H1 (cell line): ENCODE measurements at regions not wholly inside any gene's neighbourhood (a gene's known extent, or its start where the extent isn't known, plus 50 kb on each side); places are given as distances from the start of the nearest gene placed in this dataset.

ENCODE experiments used
- CTCF ChIA-PET: fragments of 300-600 bp; sonication (Branson Sonifier 250); formaldehyde crosslinking; loops from one replicate; lab custom pipeline; 2021; ENCODE audit not compliant: partially characterized antibody; lab: Charles Lee
- POLR2A ChIA-PET: fragments of 300-600 bp; sonication (Branson Sonifier 250); formaldehyde crosslinking; loops from one replicate; lab custom pipeline; 2021; ENCODE audit warnings: inconsistent platforms; ENCODE audit not compliant: partially characterized antibody; lab: Charles Lee
- DNase-seq, 2 experiments: peaks; one replicate each; pipeline versions ENCODE4 v3.0.0 to v3.0.0-alpha.2; 2010 to 2022; ENCODE audit warnings: low spot score in 2 of 2, low read depth in 1 of 2, mixed read lengths in 1 of 2
- FAIRE-seq: peaks from 2 replicates; lab custom pipeline; 2011; peaks lifted over from hg19 to GRCh38; lab: Jason Lieb, UNC
- H2AFZ ChIP-seq: 2 replicates; pipeline ENCODE4 v1.8.1; 2012; ENCODE audit warnings: low read length, inconsistent platforms
- H2AK5ac ChIP-seq: 2 replicates; pipeline ENCODE4 v1.6.1; 2013; ENCODE audit warnings: low read depth, low read length
- H2BK120ac ChIP-seq: replicated peaks from 2 replicates; pipeline ENCODE3; 2013; ENCODE audit warnings: low read depth, low read length, inconsistent platforms
- H2BK12ac ChIP-seq: 2 replicates; pipeline ENCODE4 v1.6.1; 2013; ENCODE audit warnings: low read depth, low read length
- H2BK15ac ChIP-seq: 2 replicates; pipeline ENCODE4 v1.6.1; 2013; ENCODE audit warnings: low read length
- H2BK20ac ChIP-seq: 2 replicates; pipeline ENCODE4 v1.6.1; 2013; ENCODE audit warnings: low read length
- H2BK5ac ChIP-seq: 2 replicates; pipeline ENCODE4 v1.6.1; 2013; ENCODE audit warnings: low read depth, low read length
- H3K14ac ChIP-seq: 2 replicates; pipeline ENCODE4 v1.6.1; 2013; ENCODE audit warnings: inconsistent platforms; ENCODE audit not compliant: insufficient read length
- H3K18ac ChIP-seq: 2 replicates; pipeline ENCODE4 v1.6.1; 2013; ENCODE audit warnings: low read length; ENCODE audit errors: extremely low read depth
- H3K23ac ChIP-seq: 2 replicates; pipeline ENCODE4 v1.6.1; 2013; ENCODE audit warnings: inconsistent platforms; ENCODE audit not compliant: insufficient read length
- H3K23me2 ChIP-seq: 2 replicates; pipeline ENCODE4 v1.6.1; 2013; ENCODE audit warnings: low read depth, low read length
- H3K27ac ChIP-seq: 2 replicates; pipeline ENCODE4 v1.6.1; 2011; ENCODE audit warnings: low read depth, low read length, inconsistent platforms
- H3K27me3 ChIP-seq, 4 experiments: replicated peaks in 1 of 4; 1 replicate in 1 of 4; 2 replicates in 3 of 4; pipeline versions ENCODE4 v1.6.1 to v1.8.1; 2011 to 2013; ENCODE audit warnings: low read length in 3 of 4, mild to moderate bottlenecking in 3 of 4, inconsistent platforms in 2 of 4, mixed read lengths in 2 of 4, moderate library complexity in 1 of 4; ENCODE audit not compliant: control insufficient read depth in 3 of 4, insufficient read depth in 3 of 4; ENCODE audit errors: extremely low read depth in 1 of 4
- H3K36me3 ChIP-seq, 4 experiments: 2 replicates each; pipeline versions ENCODE4 v1.6.1 to v1.8.1; 2011 to 2013; ENCODE audit warnings: mild to moderate bottlenecking in 4 of 4, low read length in 3 of 4, moderate library complexity in 2 of 4, control low read depth in 1 of 4, inconsistent platforms in 1 of 4; ENCODE audit not compliant: insufficient read depth in 4 of 4, control insufficient read depth in 2 of 4
- H3K4ac ChIP-seq: replicated peaks from 2 replicates; pipeline ENCODE3; 2013; ENCODE audit warnings: low read length, low read depth, mixed read lengths, inconsistent platforms; ENCODE audit not compliant: insufficient read length
- H3K4me1 ChIP-seq, 4 experiments: replicated peaks in 1 of 4; 1 replicate in 1 of 4; 2 replicates in 3 of 4; pipeline versions ENCODE4 v1.6.1 to v1.8.1; 2011 to 2013; ENCODE audit warnings: low read length in 3 of 4, inconsistent platforms in 2 of 4, mixed read lengths in 1 of 4; ENCODE audit not compliant: insufficient read depth in 4 of 4, control insufficient read depth in 3 of 4
- H3K4me2 ChIP-seq, 2 experiments: 2 replicates each; pipeline versions ENCODE4 v1.6.1 to v1.8.1; 2011 to 2013; ENCODE audit warnings: low read depth in 2 of 2, low read length in 2 of 2, control low read depth in 1 of 2, inconsistent platforms in 1 of 2, mild to moderate bottlenecking in 1 of 2; ENCODE audit not compliant: insufficient read depth in 1 of 2
- H3K4me3 ChIP-seq, 4 experiments: fragments of 200-600, 300-600 bp in 1 of 4; sonication (generic), shearing (Covaris generic), sonication (Bioruptor Twin) in 1 of 4; 2 replicates each; pipeline versions ENCODE4 v1.5.1 to v1.8.1; 2011 to 2016; ENCODE audit warnings: low read length in 4 of 4, low read depth in 3 of 4, control low read depth in 2 of 4, inconsistent platforms in 2 of 4, mild to moderate bottlenecking in 2 of 4, mixed read lengths in 1 of 4, moderate library complexity in 1 of 4; ENCODE audit not compliant: insufficient read depth in 2 of 4; ENCODE audit errors: extremely low read depth in 1 of 4
- H3K56ac ChIP-seq: replicated peaks from 2 replicates; pipeline ENCODE3; 2013; ENCODE audit warnings: low read depth, mild to moderate bottlenecking, mixed read lengths, low read length, inconsistent platforms; ENCODE audit not compliant: insufficient read length
- H3K79me1 ChIP-seq: 2 replicates; pipeline ENCODE4 v1.6.1; 2013; ENCODE audit warnings: low read depth, low read length, control low read depth
- H3K79me2 ChIP-seq, 2 experiments: 2 replicates each; pipeline versions ENCODE4 v1.6.1 to v1.8.1; 2012 to 2013; ENCODE audit warnings: low read length in 2 of 2, mild to moderate bottlenecking in 2 of 2, inconsistent platforms in 1 of 2; ENCODE audit not compliant: insufficient read depth in 2 of 2, control insufficient read depth in 1 of 2
- H3K9ac ChIP-seq, 4 experiments: replicated peaks in 1 of 4; 1 replicate in 1 of 4; 2 replicates in 3 of 4; pipeline versions ENCODE4 v1.6.1 to v1.8.1; 2011 to 2013; ENCODE audit warnings: low read depth in 3 of 4, low read length in 3 of 4, control low read depth in 2 of 4, mild to moderate bottlenecking in 2 of 4, moderate library complexity in 2 of 4, inconsistent platforms in 1 of 4; ENCODE audit errors: extremely low read depth in 1 of 4
- H3K9me3 ChIP-seq, 2 experiments: 2 replicates each; pipeline versions ENCODE4 v1.6.1 to v1.8.1; 2012 to 2013; ENCODE audit warnings: mild to moderate bottlenecking in 2 of 2, moderate library complexity in 2 of 2, control low read depth in 1 of 2, inconsistent platforms in 1 of 2, low read depth in 1 of 2, low read length in 1 of 2, mixed read lengths in 1 of 2; ENCODE audit not compliant: insufficient read depth in 2 of 2
- H4K20me1 ChIP-seq, 2 experiments: replicated peaks in 1 of 2; 2 replicates each; pipeline versions ENCODE3 to v1.8.1; 2011 to 2013; ENCODE audit warnings: inconsistent platforms in 2 of 2, low read length in 2 of 2, mild to moderate bottlenecking in 1 of 2; ENCODE audit not compliant: insufficient read depth in 2 of 2, control insufficient read depth in 1 of 2
- H4K5ac ChIP-seq: 2 replicates; pipeline ENCODE4 v1.6.1; 2013; ENCODE audit warnings: low read length, low read depth, mixed read lengths, inconsistent platforms; ENCODE audit not compliant: insufficient read length
- H4K8ac ChIP-seq: 2 replicates; pipeline ENCODE4 v1.8.0; 2013; ENCODE audit warnings: mild to moderate bottlenecking, moderate library complexity, low read length, inconsistent platforms; ENCODE audit not compliant: insufficient read depth; ENCODE audit errors: extremely low read depth
- H4K91ac ChIP-seq: replicated peaks from 2 replicates; pipeline ENCODE3; 2013; ENCODE audit warnings: low read length, mixed read lengths, inconsistent platforms; ENCODE audit not compliant: insufficient read length
- BRCA1 ChIP-seq: IDR thresholded peaks from 2 replicates; pipeline ENCODE4 v1.6.1; 2012; ENCODE audit warnings: low read depth, low read length, improper control_type of control experiment
- CHD2 ChIP-seq: IDR thresholded peaks from 2 replicates; pipeline ENCODE4 v1.6.1; 2012; ENCODE audit warnings: low read length, improper control_type of control experiment

GRCh38 chr7:110531186-110531585 is 559.7 kb upstream of the LRRN3 start:
- no peak overlapping the region for H3K56ac ChIP-seq
- no peaks in the 10 kb centered on the region for H3K4me1 ChIP-seq
- no peak overlapping the region for H3K4me2 ChIP-seq
- H3K14ac ChIP-seq, result no peak overlapping the region
- no peaks in the 10 kb centered on the region for H4K20me1 ChIP-seq
- no peak overlapping the region for H2AFZ ChIP-seq
- H2BK20ac ChIP-seq, result no peak overlapping the region
- ChIA-PET POLR2A (no interaction called here), CTCF (no interaction called here)
- H4K5ac ChIP-seq, result no peak overlapping the region
- H3K27ac ChIP-seq, result no peak overlapping the region
- no peak overlapping the region for H2AK5ac ChIP-seq
- H4K8ac ChIP-seq, result no peak overlapping the region
- no peak overlapping the region for H2BK5ac ChIP-seq
- no peak overlapping the region for H2BK12ac ChIP-seq
- H3K4ac ChIP-seq, result no peak overlapping the region
- no peak overlapping the region for H3K23ac ChIP-seq
- no peaks in the 10 kb centered on the region for H3K27me3 ChIP-seq
- no peaks in the 10 kb centered on the region for H3K36me3 ChIP-seq
- no peak overlapping the region for H3K4me3 ChIP-seq
- no peak for TF ChIP-seq BRCA1
- no peak for TF ChIP-seq CHD2
- H2BK15ac ChIP-seq, result no peak overlapping the region
- no peak overlapping the region for H3K9ac ChIP-seq
- no peak overlapping the region for H2BK120ac ChIP-seq
- no peak overlapping the region for H4K91ac ChIP-seq
- no peak overlapping the region for H3K18ac ChIP-seq
- DNase-seq (no peak), FAIRE-seq (no peak)
- no peaks in the 10 kb centered on the region for H3K79me2 ChIP-seq
- no peaks in the 10 kb centered on the region for H3K9me3 ChIP-seq
- H3K23me2 ChIP-seq, result no peaks in the 10 kb centered on the region
- H3K79me1 ChIP-seq, result no peaks in the 10 kb centered on the region
